Mesendoderm (in vitro differentiated cells): ENCODE measurements at regions not wholly inside any gene's neighbourhood (a gene's known extent, or its start where the extent isn't known, plus 50 kb on each side); places are given as distances from the start of the nearest gene placed in this dataset.
A peak's percentile ranks its signal among the peaks of the same experiment; 100 is the strongest.

Source experiments
- DNase-seq: peaks from one replicate; pipeline ENCODE4 v3.0.0; 2013
- H2AK5ac ChIP-seq: 2 replicates; pipeline ENCODE4 v1.6.1; 2013; ENCODE audit warnings: low read length, inconsistent platforms
- H2BK120ac ChIP-seq: 2 replicates; pipeline ENCODE4 v1.6.1; 2013; ENCODE audit warnings: low read depth, mild to moderate bottlenecking, low read length, moderate library complexity, mixed read lengths
- H2BK15ac ChIP-seq: replicated peaks from 2 replicates; pipeline ENCODE4 v1.6.1; 2013; ENCODE audit warnings: low read depth, mild to moderate bottlenecking, moderate library complexity
- H2BK5ac ChIP-seq: 2 replicates; pipeline ENCODE4 v1.6.1; 2013; ENCODE audit warnings: low read length, inconsistent platforms
- H3K18ac ChIP-seq: 2 replicates; pipeline ENCODE4 v1.6.1; 2013; ENCODE audit warnings: mild to moderate bottlenecking, low read length, mixed read lengths
- H3K23ac ChIP-seq: one replicate; pipeline ENCODE4 v1.6.1; 2013; ENCODE audit warnings: low read length
- H3K27ac ChIP-seq: 2 replicates; pipeline ENCODE4 v1.5.1; 2013; ENCODE audit warnings: low read depth, mild to moderate bottlenecking, inconsistent platforms, low read length, moderate library complexity
- H3K27me3 ChIP-seq: 2 replicates; pipeline ENCODE4 v1.6.1; 2013; ENCODE audit warnings: low read length, control low read depth, mild to moderate bottlenecking, inconsistent platforms; ENCODE audit not compliant: insufficient read depth, poor library complexity
- H3K36me3 ChIP-seq: 2 replicates; pipeline ENCODE4 v1.6.1; 2013; ENCODE audit warnings: low read length, inconsistent platforms; ENCODE audit not compliant: control insufficient read depth, insufficient read depth
- H3K4ac ChIP-seq: one replicate; pipeline ENCODE4 v1.6.1; 2013; ENCODE audit warnings: low read depth, mild to moderate bottlenecking, low read length, moderate library complexity
- H3K4me1 ChIP-seq: 2 replicates; pipeline ENCODE4 v1.6.1; 2013; ENCODE audit warnings: low read depth, low read length, inconsistent platforms; ENCODE audit not compliant: control insufficient read depth
- H3K4me2 ChIP-seq: 2 replicates; pipeline ENCODE4 v1.6.1; 2013; ENCODE audit warnings: low read length
- H3K4me3 ChIP-seq: 2 replicates; pipeline ENCODE4 v1.5.1; 2013; ENCODE audit warnings: mild to moderate bottlenecking, low read length
- H3K56ac ChIP-seq: one replicate; pipeline ENCODE4 v1.6.1; 2013; ENCODE audit warnings: low read length
- H3K79me1 ChIP-seq: 2 replicates; pipeline ENCODE4 v1.6.1; 2013; ENCODE audit warnings: low read length, inconsistent platforms
- H3K79me2 ChIP-seq: 2 replicates; pipeline ENCODE4 v1.6.1; 2013; ENCODE audit warnings: mild to moderate bottlenecking, low read length; ENCODE audit not compliant: control insufficient read depth, insufficient read depth
- H3K9ac ChIP-seq: 2 replicates; pipeline ENCODE4 v1.6.1; 2013; ENCODE audit warnings: low read length, inconsistent platforms
- H4K5ac ChIP-seq: one replicate; pipeline ENCODE4 v1.6.1; 2013; ENCODE audit warnings: low read length
- H4K8ac ChIP-seq: one replicate; pipeline ENCODE4 v1.6.1; 2013; ENCODE audit warnings: low read depth, mild to moderate bottlenecking, control low read depth, low read length, moderate library complexity
- WGBS: extraction: QIAGEN DNeasy Blood & Tissue Kit; methylation state at CpG from one replicate; pipeline ENCODE4 v1.1.7; 2013; ENCODE audit warnings: low lambda C conversion rate, missing lambda C conversion rate; ENCODE audit not compliant: insufficient coverage; ENCODE audit errors: extremely low coverage; 5-methylcytosine and 5-hydroxymethylcytosine counted together

GRCh38 chr11:104256525-104256924, 92.6 kb upstream of the PDGFD start:
- no peak overlapping the region for H3K23ac ChIP-seq
- no peak overlapping the region for H3K4ac ChIP-seq
- no peak overlapping the region for H2BK120ac ChIP-seq
- H4K5ac ChIP-seq: no peak overlapping the region
- no peak overlapping the region for H3K56ac ChIP-seq
- WGBS: no CpG with 5 or more reads among the region's 2 CpGs
- DNase-seq: peak; percentile 8
- no peaks in the 10 kb centered on the region for H3K79me1 ChIP-seq
- H3K36me3 ChIP-seq: no peaks in the 10 kb centered on the region
- H3K4me1 ChIP-seq: no peaks in the 10 kb centered on the region
- no peak overlapping the region for H3K18ac ChIP-seq
- no peak overlapping the region for H2BK15ac ChIP-seq
- no peak overlapping the region for H3K4me2 ChIP-seq
- no peak overlapping the region for H3K9ac ChIP-seq
- H3K79me2 ChIP-seq: no peaks in the 10 kb centered on the region
- no peaks in the 10 kb centered on the region for H3K27me3 ChIP-seq
- H2BK5ac ChIP-seq: no peak overlapping the region
- H3K27ac ChIP-seq: no peak overlapping the region
- H4K8ac ChIP-seq: no peak overlapping the region
- no peak overlapping the region for H3K4me3 ChIP-seq
- no peak overlapping the region for H2AK5ac ChIP-seq

- Histone ChIP-seq H2BK15ac (no peak overlapping the region), H3K4ac (no peak overlapping the region), H4K5ac (no peak overlapping the region), H3K79me1 (no peaks in the 10 kb centered on the region), H3K23ac (no peak overlapping the region), H3K56ac (no peak overlapping the region), H3K27ac (no peak overlapping the region), H3K27me3 (no peaks in the 10 kb centered on the region), H3K4me2 (no peak overlapping the region), H2AK5ac (no peak overlapping the region), H3K4me3 (no peak overlapping the region), H4K8ac (no peak overlapping the region), H2BK120ac (no peak overlapping the region), H3K79me2 (no peaks in the 10 kb centered on the region), H3K4me1 (no peaks in the 10 kb centered on the region), H3K36me3 (no peaks in the 10 kb centered on the region), H3K9ac (no peak overlapping the region), H3K18ac (no peak overlapping the region), H2BK5ac (no peak overlapping the region)
- peak; percentile 86 for DNase-seq
- no CpG with 5 or more reads among the region's 8 CpGs for WGBS
These were observed 90.4 kb upstream of the PDGFD start for GRCh38 chr11:104254347-104254746.

DNA sequence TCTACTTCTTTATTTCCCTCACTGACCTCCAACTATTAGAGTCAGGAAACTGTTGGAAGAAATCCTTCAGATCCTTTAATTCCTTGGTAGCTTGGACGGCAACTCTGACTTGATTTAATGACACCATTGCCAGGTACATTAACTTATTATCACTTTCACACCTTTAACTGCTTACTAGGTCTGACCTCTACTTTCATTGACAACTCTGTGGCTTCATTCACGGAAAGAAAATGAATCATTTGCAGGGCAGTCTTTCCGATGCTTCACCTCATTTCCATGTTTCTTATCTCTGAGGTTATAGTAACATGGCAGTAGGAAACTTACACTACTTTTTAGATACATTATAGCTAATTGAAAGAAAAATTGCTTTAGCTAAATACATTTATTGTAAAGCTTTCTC, 82.6 kb upstream of the PDGFD start:
- no CpG with 5 or more reads among the region's 3 CpGs for WGBS
- H2BK15ac ChIP-seq: no peak overlapping the region
- no peak overlapping the region for H3K4me2 ChIP-seq
- H3K56ac ChIP-seq: no peak overlapping the region
- H3K79me2 ChIP-seq: no peaks in the 10 kb centered on the region
- H3K79me1 ChIP-seq: no peaks in the 10 kb centered on the region
- H2AK5ac ChIP-seq: no peak overlapping the region
- no peaks in the 10 kb centered on the region for H3K36me3 ChIP-seq
- H2BK120ac ChIP-seq: no peak overlapping the region
- no peaks in the 10 kb centered on the region for H3K27me3 ChIP-seq
- no peak overlapping the region for H3K4ac ChIP-seq
- no peak overlapping the region for H3K18ac ChIP-seq
- H4K8ac ChIP-seq: no peak overlapping the region
- no peaks in the 10 kb centered on the region for H3K4me1 ChIP-seq
- H2BK5ac ChIP-seq: no peak overlapping the region
- H4K5ac ChIP-seq: no peak overlapping the region
- H3K4me3 ChIP-seq: no peak overlapping the region
- no peak overlapping the region for H3K27ac ChIP-seq
- no peak for DNase-seq
- H3K9ac ChIP-seq: no peak overlapping the region
- H3K23ac ChIP-seq: no peak overlapping the region

- H3K36me3 ChIP-seq: no peaks in the 10 kb centered on the region
- no CpG with 5 or more reads among the region's 3 CpGs for WGBS
These were observed 75.0 kb upstream of the PDGFD start for GRCh38 chr11:104238916-104239315.

DNA sequence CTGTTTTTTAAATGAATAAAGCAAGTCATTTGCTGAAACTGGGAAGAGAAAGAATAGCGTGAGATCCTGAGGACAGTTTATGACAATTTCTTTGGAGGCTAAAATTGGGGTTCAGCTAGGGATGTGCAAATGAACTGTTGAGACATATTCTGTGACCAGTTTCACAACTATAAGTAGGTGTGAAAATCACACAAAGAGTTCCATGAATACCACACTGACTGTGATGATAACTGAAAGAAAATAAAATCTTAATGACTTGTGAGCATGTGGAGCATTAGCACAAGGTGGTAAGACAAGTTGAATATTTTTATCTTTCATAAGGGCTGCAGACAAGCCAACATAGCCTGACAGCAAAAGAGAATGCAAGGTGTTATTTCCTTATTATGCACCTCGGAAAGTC, 61.1 kb upstream of the PDGFD start:
- DNase-seq: peak; percentile 3
- peaks cover 2% of the 10 kb centered on the region for H3K4me1 ChIP-seq
- no peak overlapping the region for H3K18ac ChIP-seq
- H3K79me1 ChIP-seq: no peaks in the 10 kb centered on the region
- no peak overlapping the region for H3K56ac ChIP-seq
- no peak overlapping the region for H4K8ac ChIP-seq
- H3K27me3 ChIP-seq: no peaks in the 10 kb centered on the region
- no peak overlapping the region for H3K23ac ChIP-seq
- H3K36me3 ChIP-seq: no peaks in the 10 kb centered on the region
- no peak overlapping the region for H3K4me2 ChIP-seq
- WGBS: no CpG with 5 or more reads among the region's 2 CpGs
- H2BK120ac ChIP-seq: no peak overlapping the region
- no peaks in the 10 kb centered on the region for H3K79me2 ChIP-seq
- H3K4me3 ChIP-seq: no peak overlapping the region
- H2AK5ac ChIP-seq: no peak overlapping the region
- H4K5ac ChIP-seq: no peak overlapping the region
- H2BK5ac ChIP-seq: no peak overlapping the region
- H3K4ac ChIP-seq: no peak overlapping the region
- no peak overlapping the region for H3K27ac ChIP-seq
- no peak overlapping the region for H2BK15ac ChIP-seq
- no peak overlapping the region for H3K9ac ChIP-seq

More at GRCh38 chr11:104238916-104239315, 75.0 kb upstream of the PDGFD start:
- no peak overlapping the region for H3K23ac ChIP-seq
- no peak overlapping the region for H3K9ac ChIP-seq
- no peak overlapping the region for H2AK5ac ChIP-seq
- no peak overlapping the region for H2BK5ac ChIP-seq
- no peak for DNase-seq
- H4K5ac ChIP-seq: no peak overlapping the region
- H2BK15ac ChIP-seq: no peak overlapping the region
- no peaks in the 10 kb centered on the region for H3K79me1 ChIP-seq
- no peak overlapping the region for H4K8ac ChIP-seq
- no peak overlapping the region for H3K56ac ChIP-seq
- H3K27ac ChIP-seq: no peak overlapping the region
- H2BK120ac ChIP-seq: no peak overlapping the region
- H3K4me1 ChIP-seq: no peaks in the 10 kb centered on the region
- H3K4me2 ChIP-seq: no peak overlapping the region
- no peak overlapping the region for H3K4ac ChIP-seq
- H3K27me3 ChIP-seq: no peaks in the 10 kb centered on the region
- H3K4me3 ChIP-seq: no peak overlapping the region
- no peaks in the 10 kb centered on the region for H3K79me2 ChIP-seq
- no peak overlapping the region for H3K18ac ChIP-seq

- Histone ChIP-seq H3K4ac (no peak overlapping the region), H3K9ac (no peak overlapping the region), H3K27ac (no peak overlapping the region), H2BK120ac (no peak overlapping the region), H2BK5ac (no peak overlapping the region), H3K4me2 (no peak overlapping the region), H3K56ac (no peak overlapping the region), H4K5ac (no peak overlapping the region), H2AK5ac (no peak overlapping the region), H3K36me3 (no peaks in the 10 kb centered on the region), H3K18ac (no peak overlapping the region), H3K27me3 (no peaks in the 10 kb centered on the region), H3K79me2 (no peaks in the 10 kb centered on the region), H3K4me3 (no peak overlapping the region), H2BK15ac (no peak overlapping the region), H3K79me1 (no peaks in the 10 kb centered on the region), H3K23ac (no peak overlapping the region), H3K4me1 (peaks cover 2% of the 10 kb centered on the region), H4K8ac (no peak overlapping the region)
- WGBS: no CpG with 5 or more reads among the region's 4 CpGs
- DNase-seq: no peak
These were observed 58.5 kb upstream of the PDGFD start for GRCh38 chr11:104222464-104222863.
